A549 (cell line): ENCODE measurements at regions not wholly inside any gene's neighbourhood (a gene's known extent, or its start where the extent isn't known, plus 50 kb on each side); places are given as distances from the start of the nearest gene placed in this dataset.
A peak's percentile ranks its signal among the peaks of the same experiment; 100 is the strongest.

Source experiments
- ATAC-seq, 2 experiments: fragments of 200-7000 bp in 1 of 2; fragments of >200 bp in 1 of 2; cut with Nextera tagmentation in 1 of 2; cut with Tn5 transposase in 1 of 2; 3 replicates each; pipeline versions ENCODE4 v1.8.0 to v1.9.1; 2018 to 2020; ENCODE audit warnings: mild to moderate bottlenecking in 1 of 2, moderate library complexity in 1 of 2
- CTCF ChIA-PET: fragments of 300-600 bp; sonication (Branson Sonifier 250); formaldehyde crosslinking; extraction: SDS; loops from one replicate; lab custom pipeline; 2021; ENCODE audit warnings: antibody characterized with exemption, inconsistent platforms; lab: Yijun Ruan, JAX
- POLR2A ChIA-PET: fragments of 350-600 bp; formaldehyde crosslinking; extraction: SDS; loops from one replicate; lab custom pipeline; 2021; ENCODE audit warnings: antibody characterized with exemption, inconsistent platforms; lab: Yijun Ruan, JAX
- DNase-seq, 2 experiments: peaks; one replicate each; pipeline versions ENCODE4 v3.0.0 to v3.0.0-alpha.2; 2011 to 2016; ENCODE audit warnings: low read depth in 1 of 2, low spot score in 1 of 2
- FAIRE-seq: peaks from 2 replicates; lab custom pipeline; 2011; peaks lifted over from hg19 to GRCh38; lab: Jason Lieb, UNC
- H3K27ac ChIP-seq, 2 experiments: fragments of >200 bp; sonication (Bioruptor Twin); formaldehyde crosslinking; 3 replicates each; pipeline ENCODE4 v1.5.1; 2016 to 2017
- H3K4me1 ChIP-seq: fragments of >200 bp; sonication (Bioruptor Twin); formaldehyde crosslinking; 3 replicates; pipeline ENCODE4 v1.6.1; 2016
- H3K4me2 ChIP-seq: fragments of >200 bp; sonication (Bioruptor Twin); formaldehyde crosslinking; 3 replicates; pipeline ENCODE4 v1.6.1; 2016
- H3K4me3 ChIP-seq: fragments of >200 bp; sonication (Bioruptor Twin); formaldehyde crosslinking; 3 replicates; pipeline ENCODE4 v1.5.1; 2016
- H3K9me3 ChIP-seq: fragments of >200 bp; sonication (Bioruptor Twin); formaldehyde crosslinking; 3 replicates; pipeline ENCODE4 v1.6.1; 2016
- CEBPB ChIP-seq, 2 experiments: fragments of >200 bp in 1 of 2; sonication (Bioruptor Twin) in 1 of 2; formaldehyde crosslinking in 1 of 2; IDR thresholded peaks; 2 replicates each; pipeline ENCODE4 v1.6.1; 2012 to 2016
- CHD2 ChIP-seq: fragments of 150-350 bp; IDR thresholded peaks from 2 replicates; pipeline ENCODE4 v1.6.1; 2014; ENCODE audit warnings: low read length; ENCODE audit not compliant: partially characterized antibody
- CHD4 ChIP-seq: fragments of 200-600 bp; sonication (generic); IDR thresholded peaks from 2 replicates; pipeline ENCODE4 v1.6.1; 2016; ENCODE audit warnings: antibody characterized with exemption, mild to moderate bottlenecking, borderline replicate concordance
- EHF ChIP-seq: fragments of 250-450 bp; sonication (Bioruptor Pico); IDR thresholded peaks from 2 replicates; pipeline ENCODE4 v1.5.0; 2020; ENCODE audit warnings: mild to moderate bottlenecking
- EP300 ChIP-seq, 2 experiments: fragments of >200 bp; sonication (Bioruptor Twin); formaldehyde crosslinking; IDR thresholded peaks; 2 replicates in 1 of 2; 3 replicates in 1 of 2; pipeline ENCODE4 v1.6.1; 2016 to 2017
- ESRRA ChIP-seq: fragments of 150-350 bp; IDR thresholded peaks from 2 replicates; pipeline ENCODE4 v1.6.1; 2014; ENCODE audit warnings: mild to moderate bottlenecking, low read length, borderline replicate concordance
- FOSB ChIP-seq: fragments of 250-450 bp; sonication (Bioruptor Pico); IDR thresholded peaks from 2 replicates; pipeline ENCODE4 v1.5.0; 2020; ENCODE audit warnings: mild to moderate bottlenecking, moderate library complexity
- FOSL2 ChIP-seq, 2 experiments: fragments of 450-650 bp in 1 of 2; fragments of >200 bp in 1 of 2; sonication (Bioruptor Twin) in 1 of 2; formaldehyde crosslinking; IDR thresholded peaks; 2 replicates each; pipeline versions ENCODE4 v1.5.0 to v1.6.1; 2016 to 2020; ENCODE audit warnings: mild to moderate bottlenecking in 1 of 2, moderate library complexity in 1 of 2
- HDAC2 ChIP-seq: fragments of 200-600 bp; sonication (generic); IDR thresholded peaks from 2 replicates; pipeline ENCODE4 v1.6.1; 2016
- HOXA7 ChIP-seq: fragments of 250-450 bp; sonication (Bioruptor Pico); IDR thresholded peaks from 2 replicates; pipeline ENCODE4 v1.5.0; 2020; ENCODE audit warnings: mild to moderate bottlenecking, moderate library complexity
- HOXB13 ChIP-seq: fragments of 250-450 bp; sonication (Bioruptor Pico); IDR thresholded peaks from 2 replicates; pipeline ENCODE4 v1.5.0; 2020; ENCODE audit warnings: low read depth, mild to moderate bottlenecking, moderate library complexity
- JUN ChIP-seq, 2 experiments: fragments of >200 bp; sonication (Bioruptor Twin); formaldehyde crosslinking; IDR thresholded peaks; 2 replicates in 1 of 2; 3 replicates in 1 of 2; pipeline ENCODE4 v1.6.1; 2016 to 2017
- MAFK ChIP-seq: fragments of 450-650 bp; IDR thresholded peaks from 2 replicates; pipeline ENCODE4 v1.6.1; 2014; ENCODE audit not compliant: partially characterized antibody
- NPAS2 ChIP-seq: fragments of 250-450 bp; sonication (Bioruptor Pico); IDR thresholded peaks from 2 replicates; pipeline ENCODE4 v1.8.0; 2022; ENCODE audit warnings: mild to moderate bottlenecking, moderate library complexity, borderline replicate concordance
- RAD21 ChIP-seq, 2 experiments: fragments of >200 bp in 1 of 2; sonication (Bioruptor Twin) in 1 of 2; formaldehyde crosslinking in 1 of 2; IDR thresholded peaks in 1 of 2; conservative IDR thresholded peaks in 1 of 2; 2 replicates in 1 of 2; 3 replicates in 1 of 2; pipeline ENCODE4 v1.6.1; 2012 to 2018; ENCODE audit warnings: inconsistent platforms in 1 of 2
- RCOR1 ChIP-seq: fragments of 150-350 bp; IDR thresholded peaks from 2 replicates; pipeline ENCODE4 v1.6.1; 2014; ENCODE audit warnings: antibody characterized with exemption, low read length, low read depth
- RFX5 ChIP-seq: fragments of 450-650 bp; IDR thresholded peaks from 2 replicates; pipeline ENCODE4 v1.7.1; 2014; ENCODE audit warnings: antibody characterized with exemption, mild to moderate bottlenecking, moderate library complexity
- TP53 ChIP-seq: fragments of 250-450 bp; sonication (Bioruptor Pico); IDR thresholded peaks from 2 replicates; pipeline ENCODE4 v1.5.0; 2021; ENCODE audit warnings: mild to moderate bottlenecking, moderate library complexity
- ZC3H11A ChIP-seq: fragments of 450-650 bp; IDR thresholded peaks from 2 replicates; pipeline ENCODE4 v1.6.1; 2014; ENCODE audit warnings: antibody characterized with exemption, mild to moderate bottlenecking
- ZSCAN20 ChIP-seq: fragments of 250-450 bp; sonication (Bioruptor Pico); IDR thresholded peaks from 2 replicates; pipeline ENCODE4 v1.8.0; 2022; ENCODE audit warnings: mild to moderate bottlenecking, moderate library complexity
- WGBS: methylation state at CpG from one replicate; pipeline ENCODE4 v1.1.6; 2017; ENCODE audit errors: missing lambda C conversion rate; 5-methylcytosine and 5-hydroxymethylcytosine counted together
- TF ChIP-seq, protein P1 (sequence below): fragments of 450-650 bp; IDR thresholded peaks from 2 replicates; pipeline ENCODE4 v1.6.1; 2014; ENCODE audit warnings: antibody characterized with exemption
- TF ChIP-seq, protein P2 (sequence below): fragments of >200 bp; sonication (Bioruptor Twin); formaldehyde crosslinking; IDR thresholded peaks from 3 replicates; pipeline ENCODE4 v1.6.1; 2016

DNA sequence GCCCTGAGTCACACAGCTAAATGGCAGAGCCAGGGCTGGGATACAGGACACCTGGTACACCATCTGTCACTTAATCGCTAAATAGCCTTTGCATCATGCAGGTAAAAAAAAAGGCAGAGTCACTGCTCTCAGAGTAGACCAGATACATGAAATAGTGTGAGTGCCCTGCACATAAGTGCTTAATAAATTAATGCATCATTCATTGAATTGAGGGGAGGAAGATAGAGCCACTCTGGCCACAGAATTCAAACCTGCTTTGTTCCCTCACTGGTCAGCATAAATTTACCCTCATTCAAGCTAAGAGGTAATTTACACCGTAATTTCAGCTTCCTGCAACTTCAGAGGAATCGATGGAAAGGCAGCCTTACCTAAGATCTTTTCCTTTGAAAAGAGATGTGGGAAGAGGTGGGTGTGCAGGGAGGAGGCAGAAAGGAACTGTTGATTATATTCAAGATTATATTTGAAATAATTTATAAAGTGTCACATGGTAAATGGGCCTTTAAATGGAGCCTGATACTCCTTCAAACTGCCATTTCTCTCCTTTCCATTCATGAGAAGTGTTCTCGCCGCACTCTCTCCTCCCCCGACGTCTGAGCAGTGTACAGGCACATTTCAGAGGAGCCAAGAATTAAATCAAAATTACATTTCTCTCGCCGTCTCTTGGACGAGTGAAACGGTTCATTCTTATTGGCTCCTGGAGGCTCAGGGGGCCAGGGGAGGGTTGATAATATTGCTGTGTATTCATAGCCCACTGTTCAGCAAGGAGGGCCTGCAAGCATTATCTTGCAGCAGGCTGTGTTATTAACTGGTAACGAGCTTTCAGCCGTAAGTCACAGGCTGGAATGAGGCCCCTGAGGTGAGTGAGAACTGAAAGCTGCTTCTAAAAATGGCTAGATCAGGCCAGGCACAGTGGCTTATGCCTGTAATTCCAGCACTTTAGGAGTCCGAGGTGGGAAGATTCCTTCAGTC is 52.2 kb upstream of the HMGXB4 start:
- no peak overlapping the region for H3K4me3 ChIP-seq
- H3K4me2 ChIP-seq: no peak overlapping the region
- no peak for FAIRE-seq
- ChIA-PET POLR2A (no interaction called here), CTCF (no interaction called here)
- no peak overlapping the region for H3K27ac ChIP-seq
- TF ChIP-seq, protein P1, sequence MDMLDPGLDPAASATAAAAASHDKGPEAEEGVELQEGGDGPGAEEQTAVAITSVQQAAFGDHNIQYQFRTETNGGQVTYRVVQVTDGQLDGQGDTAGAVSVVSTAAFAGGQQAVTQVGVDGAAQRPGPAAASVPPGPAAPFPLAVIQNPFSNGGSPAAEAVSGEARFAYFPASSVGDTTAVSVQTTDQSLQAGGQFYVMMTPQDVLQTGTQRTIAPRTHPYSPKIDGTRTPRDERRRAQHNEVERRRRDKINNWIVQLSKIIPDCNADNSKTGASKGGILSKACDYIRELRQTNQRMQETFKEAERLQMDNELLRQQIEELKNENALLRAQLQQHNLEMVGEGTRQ: no peak
- TF ChIP-seq FOSB (no peak), HDAC2 (no peak), TP53 (no peak), RFX5 (no peak), HOXA7 (CRISPR knock-in tag) (no peak), ZC3H11A (no peak), JUN (IDR thresholded peaks at IDR 0.05) (no peak), CHD4 (no peak)
- TF ChIP-seq, protein P2, sequence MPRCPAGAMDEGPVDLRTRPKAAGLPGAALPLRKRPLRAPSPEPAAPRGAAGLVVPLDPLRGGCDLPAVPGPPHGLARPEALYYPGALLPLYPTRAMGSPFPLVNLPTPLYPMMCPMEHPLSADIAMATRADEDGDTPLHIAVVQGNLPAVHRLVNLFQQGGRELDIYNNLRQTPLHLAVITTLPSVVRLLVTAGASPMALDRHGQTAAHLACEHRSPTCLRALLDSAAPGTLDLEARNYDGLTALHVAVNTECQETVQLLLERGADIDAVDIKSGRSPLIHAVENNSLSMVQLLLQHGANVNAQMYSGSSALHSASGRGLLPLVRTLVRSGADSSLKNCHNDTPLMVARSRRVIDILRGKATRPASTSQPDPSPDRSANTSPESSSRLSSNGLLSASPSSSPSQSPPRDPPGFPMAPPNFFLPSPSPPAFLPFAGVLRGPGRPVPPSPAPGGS: no peak
- H3K4me1 ChIP-seq: no peaks in the 10 kb centered on the region
- no peak for ATAC-seq
- DNase-seq: no peak
- no peaks in the 10 kb centered on the region for H3K9me3 ChIP-seq
- 76% methylated on average over 14 of the region's 14 CpGs for WGBS

DNA sequence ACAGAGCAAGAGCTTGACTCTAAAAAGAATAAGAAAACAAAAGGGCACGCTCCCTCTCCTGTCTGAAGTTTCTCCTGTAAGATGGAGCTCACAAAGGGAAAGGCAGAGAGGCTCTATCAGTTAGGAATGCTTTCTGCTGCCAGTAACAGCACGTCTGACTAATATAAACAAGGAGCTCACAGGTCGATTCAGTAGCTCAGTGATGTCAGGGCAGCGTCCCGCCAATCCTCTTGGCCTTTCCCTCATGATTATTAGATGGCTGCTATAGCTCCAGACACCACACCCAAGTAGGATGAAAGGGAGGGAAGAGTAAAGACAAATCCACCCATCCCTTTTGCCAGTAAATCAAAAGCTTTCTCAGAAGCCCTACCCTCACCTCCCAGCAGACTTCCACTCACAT is 51.3 kb upstream of the HMGXB4 start:
- CTCF ChIA-PET: no interaction called here
- 45% methylated on average over 5 of the region's 5 CpGs for WGBS
- POLR2A ChIA-PET: no interaction called here
- ATAC-seq (peak in 1 of 2 experiments; percentile 36; a peak in 2 of 6 replicates), FAIRE-seq (no peak), DNase-seq (no peak)
- Histone ChIP-seq H3K9me3 (no peaks in the 10 kb centered on the region), H3K27ac (no peak overlapping the region), H3K4me1 (no peaks in the 10 kb centered on the region), H3K4me2 (no peak overlapping the region), H3K4me3 (no peak overlapping the region)
- TF ChIP-seq HDAC2 (no peak), HOXB13 (CRISPR knock-in tag) (no peak), FOSL2 (IDR thresholded peaks at IDR 0.05) (no peak), FOSL2 (CRISPR knock-in tag; IDR thresholded peaks at IDR 0.05) (no peak), CHD4 (no peak), RCOR1 (no peak), ESRRA (no peak), RAD21 (conservative IDR thresholded peaks at IDR 0.05 in 1 of 2, IDR thresholded peaks at IDR 0.05 in 1 of 2) (no peak), CHD2 (no peak), EP300 (IDR thresholded peaks at IDR 0.05) (no peak)
- TF ChIP-seq, protein P2: no peak
- TF ChIP-seq, protein P1: no peak

DNA sequence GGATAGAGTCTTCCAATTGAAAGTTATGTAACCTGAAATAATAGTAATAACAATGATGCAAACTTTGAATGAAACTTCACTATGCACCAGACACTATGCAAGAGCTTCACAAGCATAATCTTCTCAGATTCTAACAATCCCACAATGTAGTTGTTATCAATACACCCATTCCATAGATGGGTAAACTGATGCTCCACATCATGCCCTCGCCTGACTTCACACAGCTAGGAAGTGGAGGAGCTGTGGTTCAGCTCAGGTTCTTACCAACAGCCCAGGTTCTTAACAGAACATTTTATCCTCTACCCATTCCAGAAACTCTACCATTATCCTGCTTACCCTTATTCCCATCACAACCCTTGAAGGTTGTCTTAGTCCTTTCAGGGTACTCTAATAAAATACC is 50.4 kb upstream of the HMGXB4 start:
- ChIA-PET POLR2A (no interaction called here), CTCF (no interaction called here)
- Histone ChIP-seq H3K9me3 (no peaks in the 10 kb centered on the region), H3K27ac (no peak overlapping the region), H3K4me3 (no peak overlapping the region), H3K4me2 (no peak overlapping the region), H3K4me1 (no peaks in the 10 kb centered on the region)
- ATAC-seq (no peak), DNase-seq (no peak), FAIRE-seq (no peak)
- no peak for TF ChIP-seq ZSCAN20 (CRISPR knock-in tag)
- TF ChIP-seq TP53: no peak
- TF ChIP-seq NPAS2 (CRISPR knock-in tag): no peak
- no peak for TF ChIP-seq RFX5
- TF ChIP-seq CEBPB (IDR thresholded peaks at IDR 0.05): no peak
- no peak for TF ChIP-seq EHF (CRISPR knock-in tag)
- TF ChIP-seq MAFK: no peak
- WGBS: 48% methylated on average over 1 of the region's 1 CpG
